GM18873 (cell line): ENCODE measurements at regions not wholly inside any gene's neighbourhood (a gene's known extent, or its start where the extent isn't known, plus 50 kb on each side); places are given as distances from the start of the nearest gene placed in this dataset.

Experiments used
- ATAC-seq: cut with Tn5 transposase; IDR thresholded peaks from one replicate; pipeline ENCODE4 v1.9.1; 2021; ENCODE audit warnings: mild to moderate bottlenecking, moderate library complexity, moderate number of reproducible peaks; ENCODE audit not compliant: unreplicated experiment, low FRiP score

GRCh38 chr4:59217910-59218631 lies 1982.1 kb upstream of the ADGRL3 start:
- no peak for ATAC-seq

- no peak for ATAC-seq
These were observed 1977.9 kb upstream of the ADGRL3 start for GRCh38 chr4:59222221-59222620.

GRCh38 chr4:59223292-59223941 lies 1976.7 kb upstream of the ADGRL3 start:
- ATAC-seq = no peak

GRCh38 chr4:59238212-59238611 lies 1961.9 kb upstream of the ADGRL3 start:
- no peak for ATAC-seq

- no peak for ATAC-seq
These were observed 1960.1 kb upstream of the ADGRL3 start for GRCh38 chr4:59240011-59240410.

- no peak for ATAC-seq
These were observed 1957.1 kb upstream of the ADGRL3 start for GRCh38 chr4:59243038-59243437.

GRCh38 chr4:59247032-59247431 lies 1953.1 kb upstream of the ADGRL3 start:
- ATAC-seq = no peak

- ATAC-seq = no peak
These were observed 1951.8 kb upstream of the ADGRL3 start for GRCh38 chr4:59248313-59248712.

- ATAC-seq = no peak
These were observed 1951.0 kb upstream of the ADGRL3 start for GRCh38 chr4:59249110-59249509.

- no peak for ATAC-seq
These were observed 1942.1 kb upstream of the ADGRL3 start for GRCh38 chr4:59258002-59258401.

GRCh38 chr4:59307609-59308008 lies 1892.5 kb upstream of the ADGRL3 start:
- no peak for ATAC-seq

- ATAC-seq = no peak
These were observed 1885.5 kb upstream of the ADGRL3 start for GRCh38 chr4:59314637-59315036.

GRCh38 chr4:59339631-59340030 lies 1860.5 kb upstream of the ADGRL3 start:
- ATAC-seq = no peak

- ATAC-seq = no peak
These were observed 1858.6 kb upstream of the ADGRL3 start for GRCh38 chr4:59341506-59341905.

- ATAC-seq = no peak
These were observed 1851.2 kb upstream of the ADGRL3 start for GRCh38 chr4:59348949-59349348.

GRCh38 chr4:59369229-59369628 lies 1830.9 kb upstream of the ADGRL3 start:
- ATAC-seq = no peak

GRCh38 chr4:59374416-59374815 lies 1825.7 kb upstream of the ADGRL3 start:
- no peak for ATAC-seq

- ATAC-seq = no peak
These were observed 1819.2 kb upstream of the ADGRL3 start for GRCh38 chr4:59380841-59381366.

- no peak for ATAC-seq
These were observed 1818.5 kb upstream of the ADGRL3 start for GRCh38 chr4:59381591-59381990.

GRCh38 chr4:59387759-59388758 lies 1812.1 kb upstream of the ADGRL3 start:
- ATAC-seq = no peak

- ATAC-seq = no peak
These were observed 1806.3 kb upstream of the ADGRL3 start for GRCh38 chr4:59393780-59394179.
